ENCODE measurements at regions not wholly inside any gene's neighbourhood (a gene's known extent, or its start where the extent isn't known, plus 50 kb on each side); places are given as distances from the start of the nearest gene placed in this dataset.
A peak's percentile ranks its signal among the peaks of the same experiment; 100 is the strongest.

DNA sequence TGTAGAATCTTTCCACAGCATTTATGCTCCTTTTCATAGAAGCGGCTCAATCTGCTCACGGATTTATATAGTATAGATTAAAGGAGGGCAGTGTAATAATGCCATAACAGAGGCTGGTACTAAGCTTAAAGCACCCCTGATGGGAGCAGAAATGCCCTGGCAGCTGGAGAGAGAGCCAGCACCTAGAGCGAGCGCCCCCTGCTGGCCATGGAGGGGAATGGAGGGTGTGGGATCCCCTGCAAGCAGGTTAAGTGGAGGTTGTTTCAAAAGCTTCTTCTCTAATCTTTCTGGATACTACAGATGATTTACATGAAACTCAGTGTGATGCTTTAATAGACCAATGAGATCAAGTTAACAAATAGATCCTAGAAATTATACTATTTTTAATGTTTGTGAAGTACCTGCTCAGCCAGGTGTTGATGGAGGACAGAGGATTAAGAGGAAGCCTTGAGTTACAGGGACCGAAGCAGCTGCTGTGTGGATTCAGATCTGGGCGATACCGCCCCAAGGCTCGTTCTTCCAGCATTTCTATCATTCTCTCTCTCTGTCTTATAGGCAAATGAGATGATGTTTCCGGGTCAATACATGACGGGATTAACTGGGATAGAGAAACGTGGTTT lies 1519.3 kb upstream of the TMEM132C start:
- peak; percentile 63 for DNase-seq (ENCODE audit: low read depth)
- TF ChIP-seq, protein P1, sequence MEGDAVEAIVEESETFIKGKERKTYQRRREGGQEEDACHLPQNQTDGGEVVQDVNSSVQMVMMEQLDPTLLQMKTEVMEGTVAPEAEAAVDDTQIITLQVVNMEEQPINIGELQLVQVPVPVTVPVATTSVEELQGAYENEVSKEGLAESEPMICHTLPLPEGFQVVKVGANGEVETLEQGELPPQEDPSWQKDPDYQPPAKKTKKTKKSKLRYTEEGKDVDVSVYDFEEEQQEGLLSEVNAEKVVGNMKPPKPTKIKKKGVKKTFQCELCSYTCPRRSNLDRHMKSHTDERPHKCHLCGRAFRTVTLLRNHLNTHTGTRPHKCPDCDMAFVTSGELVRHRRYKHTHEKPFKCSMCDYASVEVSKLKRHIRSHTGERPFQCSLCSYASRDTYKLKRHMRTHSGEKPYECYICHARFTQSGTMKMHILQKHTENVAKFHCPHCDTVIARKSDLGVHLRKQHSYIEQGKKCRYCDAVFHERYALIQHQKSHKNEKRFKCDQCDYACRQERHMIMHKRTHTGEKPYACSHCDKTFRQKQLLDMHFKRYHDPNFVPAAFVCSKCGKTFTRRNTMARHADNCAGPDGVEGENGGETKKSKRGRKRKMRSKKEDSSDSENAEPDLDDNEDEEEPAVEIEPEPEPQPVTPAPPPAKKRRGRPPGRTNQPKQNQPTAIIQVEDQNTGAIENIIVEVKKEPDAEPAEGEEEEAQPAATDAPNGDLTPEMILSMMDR (IDR thresholded peaks at IDR 0.05; ENCODE audit: low read depth, low read length): peak; percentile 98
- TF ChIP-seq MYC (IDR thresholded peaks at IDR 0.05; ENCODE audit: low read depth, low read length): no peak
- no peak overlapping the region for H3K4me3 ChIP-seq (ENCODE audit: low read depth, low read length)

- TF ChIP-seq MAX (IDR thresholded peaks at IDR 0.05; ENCODE audit: low read depth, low read length): no peak
- TF ChIP-seq POLR2A (IDR thresholded peaks at IDR 0.05; ENCODE audit: extremely low read depth, insufficient read length): no peak
- TF ChIP-seq MYC (IDR thresholded peaks at IDR 0.05; ENCODE audit: low read depth, low read length): no peak
- H3K4me3 ChIP-seq (ENCODE audit: low read depth, low read length): no peak overlapping the region
- no peak for DNase-seq (ENCODE audit: low read depth)
Observed at GRCh38 chr12:126752021-126752420, 1514.9 kb upstream of the TMEM132C start.

GRCh38 chr12:126757326-126757725 lies 1509.6 kb upstream of the TMEM132C start:
- H3K4me3 ChIP-seq (ENCODE audit: low read depth, low read length): no peak overlapping the region
- TF ChIP-seq, protein P1 (IDR thresholded peaks at IDR 0.05; ENCODE audit: low read depth, low read length): no peak
- TF ChIP-seq MYC (IDR thresholded peaks at IDR 0.05; ENCODE audit: low read depth, low read length) (no peak), MAX (IDR thresholded peaks at IDR 0.05; ENCODE audit: low read depth, low read length) (no peak), POLR2A (IDR thresholded peaks at IDR 0.05; ENCODE audit: extremely low read depth, insufficient read length) (no peak)
- no peak for DNase-seq (ENCODE audit: low read depth)

GRCh38 chr12:126760092-126760491 lies 1506.9 kb upstream of the TMEM132C start:
- TF ChIP-seq MYC (IDR thresholded peaks at IDR 0.05; ENCODE audit: low read depth, low read length) (no peak), POLR2A (IDR thresholded peaks at IDR 0.05; ENCODE audit: extremely low read depth, insufficient read length) (no peak), MAX (IDR thresholded peaks at IDR 0.05; ENCODE audit: low read depth, low read length) (no peak)
- TF ChIP-seq, protein P1 (IDR thresholded peaks at IDR 0.05; ENCODE audit: low read depth, low read length): no peak
- DNase-seq (ENCODE audit: low read depth): no peak
- H3K4me3 ChIP-seq (ENCODE audit: low read depth, low read length): no peak overlapping the region

DNA sequence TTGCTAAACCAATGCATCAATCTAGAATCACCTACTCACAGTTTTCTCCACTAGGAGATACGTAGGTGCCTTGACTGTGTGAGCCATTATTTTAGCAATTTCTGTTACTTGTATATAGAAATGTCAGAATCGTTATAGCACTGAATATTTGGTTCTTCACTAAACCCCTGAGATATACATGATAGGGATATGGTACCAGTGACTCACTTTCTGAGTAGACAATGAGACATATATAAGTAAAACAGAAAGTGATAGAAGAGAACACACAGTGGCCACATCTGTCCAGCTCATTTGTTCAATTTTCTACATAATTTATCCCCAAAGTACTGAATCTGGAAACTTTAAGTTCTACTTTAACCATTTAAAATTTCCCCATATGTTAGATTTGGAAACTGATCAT lies 1505.5 kb upstream of the TMEM132C start:
- no peak for DNase-seq (ENCODE audit: low read depth)
- TF ChIP-seq POLR2A (IDR thresholded peaks at IDR 0.05; ENCODE audit: extremely low read depth, insufficient read length) (no peak), MAX (IDR thresholded peaks at IDR 0.05; ENCODE audit: low read depth, low read length) (no peak), MYC (IDR thresholded peaks at IDR 0.05; ENCODE audit: low read depth, low read length) (no peak)
- TF ChIP-seq, protein P1 (IDR thresholded peaks at IDR 0.05; ENCODE audit: low read depth, low read length): no peak
- no peak overlapping the region for H3K4me3 ChIP-seq (ENCODE audit: low read depth, low read length)

- TF ChIP-seq MAX (IDR thresholded peaks at IDR 0.05; ENCODE audit: low read depth, low read length) (no peak), POLR2A (IDR thresholded peaks at IDR 0.05; ENCODE audit: extremely low read depth, insufficient read length) (no peak), MYC (IDR thresholded peaks at IDR 0.05; ENCODE audit: low read depth, low read length) (no peak)
- TF ChIP-seq, protein P1 (IDR thresholded peaks at IDR 0.05; ENCODE audit: low read depth, low read length): no peak
- H3K4me3 ChIP-seq (ENCODE audit: low read depth, low read length): no peak overlapping the region
- no peak for DNase-seq (ENCODE audit: low read depth)
Observed at GRCh38 chr12:126762150-126762549, 1504.8 kb upstream of the TMEM132C start.
